ENCODE measurements at regions not wholly inside any gene's neighbourhood (a gene's known extent, or its start where the extent isn't known, plus 50 kb on each side); places are given as distances from the start of the nearest gene placed in this dataset.
"Not testable (repeated sequence)": the region's sequence is repeated elsewhere in the genome, so short reads cannot be mapped to it uniquely, and the experiment has no call there.

- DNase-seq: no peak
- H3K9me3 ChIP-seq: no peaks in the 10 kb centered on the region
- no peaks in the 10 kb centered on the region for H3K36me3 ChIP-seq
- no peaks in the 10 kb centered on the region for H3K4me1 ChIP-seq
- H3K27ac ChIP-seq: no peak overlapping the region
- TF ChIP-seq POLR2A (IDR thresholded peaks at IDR 0.05): no peak
- TF ChIP-seq CTCF (IDR thresholded peaks at IDR 0.05): no peak
- H3K27me3 ChIP-seq: no peaks in the 10 kb centered on the region
- H3K4me3 ChIP-seq: no peak overlapping the region
These were observed 676.4 kb upstream of the NRP1 start for GRCh38 chr10:34010891-34011290.

GRCh38 chr10:34010228-34010627 lies 675.8 kb upstream of the NRP1 start:
- not testable (repeated sequence) for H3K27ac ChIP-seq, DNase-seq, H3K9me3 ChIP-seq, H3K4me3 ChIP-seq, H3K4me1 ChIP-seq, H3K27me3 ChIP-seq, H3K36me3 ChIP-seq

GRCh38 chr10:34008656-34009055 lies 674.2 kb upstream of the NRP1 start:
- H3K4me3 ChIP-seq: no peak overlapping the region
- no peak for TF ChIP-seq POLR2A (IDR thresholded peaks at IDR 0.05)
- TF ChIP-seq CTCF (IDR thresholded peaks at IDR 0.05): no peak
- no peaks in the 10 kb centered on the region for H3K36me3 ChIP-seq
- no peak for DNase-seq
- no peak overlapping the region for H3K27ac ChIP-seq
- H3K9me3 ChIP-seq: no peaks in the 10 kb centered on the region
- H3K4me1 ChIP-seq: no peaks in the 10 kb centered on the region
- H3K27me3 ChIP-seq: no peaks in the 10 kb centered on the region

- Histone ChIP-seq H3K27me3 (no peaks in the 10 kb centered on the region), H3K36me3 (no peaks in the 10 kb centered on the region), H3K9me3 (no peaks in the 10 kb centered on the region), H3K27ac (no peak overlapping the region), H3K4me3 (no peak overlapping the region), H3K4me1 (no peaks in the 10 kb centered on the region)
- no peak for DNase-seq
- TF ChIP-seq POLR2A (IDR thresholded peaks at IDR 0.05) (no peak), CTCF (IDR thresholded peaks at IDR 0.05) (no peak)
These were observed 672.0 kb upstream of the NRP1 start for GRCh38 chr10:34006471-34006870.

GRCh38 chr10:34003561-34003960 lies 669.1 kb upstream of the NRP1 start:
- no peak overlapping the region for H3K4me3 ChIP-seq

GRCh38 chr10:34002896-34003295 lies 668.4 kb upstream of the NRP1 start:
- Histone ChIP-seq H3K36me3 (no peaks in the 10 kb centered on the region), H3K27me3 (no peaks in the 10 kb centered on the region), H3K9me3 (no peaks in the 10 kb centered on the region), H3K27ac (no peak overlapping the region), H3K4me1 (no peaks in the 10 kb centered on the region), H3K4me3 (no peak overlapping the region)
- no peak for DNase-seq
- TF ChIP-seq CTCF (IDR thresholded peaks at IDR 0.05) (no peak), POLR2A (IDR thresholded peaks at IDR 0.05) (no peak)

More at GRCh38 chr10:34003561-34003960, 669.1 kb upstream of the NRP1 start:
- no peak for TF ChIP-seq CTCF (IDR thresholded peaks at IDR 0.05)
- TF ChIP-seq POLR2A (IDR thresholded peaks at IDR 0.05): no peak
- Histone ChIP-seq H3K9me3 (no peaks in the 10 kb centered on the region), H3K4me1 (no peaks in the 10 kb centered on the region), H3K27me3 (no peaks in the 10 kb centered on the region), H3K36me3 (no peaks in the 10 kb centered on the region), H3K27ac (no peak overlapping the region)
- no peak for DNase-seq
